ENCODE measurements at regions not wholly inside any gene's neighbourhood (a gene's known extent, or its start where the extent isn't known, plus 50 kb on each side); places are given as distances from the start of the nearest gene placed in this dataset.

DNA sequence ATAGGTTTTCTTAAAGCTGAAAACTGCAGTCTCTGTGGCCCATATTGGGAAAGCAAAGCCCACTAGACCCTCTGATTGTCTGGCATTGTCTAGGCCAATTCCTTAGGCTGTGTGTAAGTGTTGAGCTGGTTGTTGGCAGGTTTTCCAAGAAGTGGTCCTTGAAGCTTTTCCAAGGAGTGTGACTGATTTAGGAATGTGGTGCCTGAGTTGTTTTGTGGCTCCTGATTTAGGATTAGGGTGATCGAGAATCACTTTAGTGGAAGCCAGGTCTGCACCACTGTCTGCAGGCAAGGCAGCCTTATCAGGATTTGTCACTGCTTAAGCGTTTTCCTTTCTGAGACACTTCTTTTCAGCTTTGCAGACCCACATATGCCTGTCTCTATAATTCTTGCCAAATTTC lies 339.0 kb upstream of the DDX53 start:
- DNase-seq: no peak
- no peaks in the 10 kb centered on the region for H3K27me3 ChIP-seq
- WGBS, 4 donors: 43 to 66% (median 63%) methylated on average over 2 of the region's 2 CpGs; no CpG with 5 or more reads in 1 of the 4 donors
- H3K27ac ChIP-seq: no peak overlapping the region
- no peak overlapping the region for H3K4me3 ChIP-seq
- no peaks in the 10 kb centered on the region for H3K9me3 ChIP-seq (replicated peaks in 1 of 3)
- no peaks in the 10 kb centered on the region for H3K4me1 ChIP-seq (replicated peaks in 1 of 2)
- intact Hi-C loops (cut with DNase I): no loop called here
- TF ChIP-seq, protein P1, sequence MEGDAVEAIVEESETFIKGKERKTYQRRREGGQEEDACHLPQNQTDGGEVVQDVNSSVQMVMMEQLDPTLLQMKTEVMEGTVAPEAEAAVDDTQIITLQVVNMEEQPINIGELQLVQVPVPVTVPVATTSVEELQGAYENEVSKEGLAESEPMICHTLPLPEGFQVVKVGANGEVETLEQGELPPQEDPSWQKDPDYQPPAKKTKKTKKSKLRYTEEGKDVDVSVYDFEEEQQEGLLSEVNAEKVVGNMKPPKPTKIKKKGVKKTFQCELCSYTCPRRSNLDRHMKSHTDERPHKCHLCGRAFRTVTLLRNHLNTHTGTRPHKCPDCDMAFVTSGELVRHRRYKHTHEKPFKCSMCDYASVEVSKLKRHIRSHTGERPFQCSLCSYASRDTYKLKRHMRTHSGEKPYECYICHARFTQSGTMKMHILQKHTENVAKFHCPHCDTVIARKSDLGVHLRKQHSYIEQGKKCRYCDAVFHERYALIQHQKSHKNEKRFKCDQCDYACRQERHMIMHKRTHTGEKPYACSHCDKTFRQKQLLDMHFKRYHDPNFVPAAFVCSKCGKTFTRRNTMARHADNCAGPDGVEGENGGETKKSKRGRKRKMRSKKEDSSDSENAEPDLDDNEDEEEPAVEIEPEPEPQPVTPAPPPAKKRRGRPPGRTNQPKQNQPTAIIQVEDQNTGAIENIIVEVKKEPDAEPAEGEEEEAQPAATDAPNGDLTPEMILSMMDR (IDR thresholded peaks at IDR 0.05): no peak
- TF ChIP-seq POLR2A (IDR thresholded peaks at IDR 0.05): no peak
- H3K36me3 ChIP-seq (replicated peaks in 1 of 2): no peaks in the 10 kb centered on the region

DNA sequence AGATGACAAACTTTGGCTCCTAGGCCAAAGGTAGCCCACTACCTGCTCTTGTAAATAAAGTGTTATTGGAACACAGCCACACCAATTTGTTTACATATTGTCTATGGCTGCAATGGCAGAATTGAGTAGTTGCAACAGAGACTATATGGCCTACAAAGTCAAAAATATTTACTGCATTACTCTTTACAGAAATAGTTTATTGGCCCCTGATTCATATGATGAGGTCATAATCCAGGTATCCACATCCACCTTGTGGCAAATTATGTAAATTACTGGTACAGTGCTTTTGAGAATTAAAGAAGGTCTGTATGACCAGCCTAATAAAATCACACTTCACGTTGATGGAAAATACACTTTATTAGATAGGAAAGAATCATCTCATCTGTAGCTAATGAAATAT lies 337.0 kb upstream of the DDX53 start:
- 69 to 89% (median 77%) methylated on average over 1 of the region's 1 CpG for WGBS, 4 donors
- Histone ChIP-seq H3K27me3 (no peaks in the 10 kb centered on the region), H3K9me3 (replicated peaks in 1 of 3) (no peaks in the 10 kb centered on the region), H3K27ac (no peak overlapping the region), H3K4me3 (no peak overlapping the region), H3K4me1 (replicated peaks in 1 of 2) (no peaks in the 10 kb centered on the region), H3K36me3 (replicated peaks in 1 of 2) (no peaks in the 10 kb centered on the region)
- no peak for DNase-seq
- TF ChIP-seq POLR2A (IDR thresholded peaks at IDR 0.05): no peak
- TF ChIP-seq, protein P1 (IDR thresholded peaks at IDR 0.05): no peak
- intact Hi-C loops (cut with DNase I): no loop called here

- TF ChIP-seq, protein P1 (IDR thresholded peaks at IDR 0.05): no peak
- TF ChIP-seq POLR2A (IDR thresholded peaks at IDR 0.05): no peak
- H3K27me3 ChIP-seq: no peaks in the 10 kb centered on the region
- H3K9me3 ChIP-seq (replicated peaks in 1 of 3): no peaks in the 10 kb centered on the region
- no peaks in the 10 kb centered on the region for H3K4me1 ChIP-seq (replicated peaks in 1 of 2)
- no peak overlapping the region for H3K27ac ChIP-seq
- no peaks in the 10 kb centered on the region for H3K36me3 ChIP-seq (replicated peaks in 1 of 2)
- DNase-seq: no peak
- H3K4me3 ChIP-seq: no peak overlapping the region
- intact Hi-C loops (cut with DNase I): no loop called here
- WGBS, 4 donors: 77 to 88% (median 86%) methylated on average over 3 of the region's 3 CpGs
Measured at GRCh38 chrX:22664826-22665225, 334.9 kb upstream of the DDX53 start.

GRCh38 chrX:22665818-22666217 lies 333.9 kb upstream of the DDX53 start:
- no peaks in the 10 kb centered on the region for H3K4me1 ChIP-seq (replicated peaks in 1 of 2)
- H3K9me3 ChIP-seq (replicated peaks in 1 of 3): no peaks in the 10 kb centered on the region
- 78 to 92% (median 89%) methylated on average over 2 of the region's 2 CpGs for WGBS, 4 donors
- intact Hi-C loops (cut with DNase I): no loop called here
- H3K27me3 ChIP-seq: no peaks in the 10 kb centered on the region
- no peaks in the 10 kb centered on the region for H3K36me3 ChIP-seq (replicated peaks in 1 of 2)
- no peak for DNase-seq
- no peak overlapping the region for H3K4me3 ChIP-seq
- TF ChIP-seq, protein P1 (IDR thresholded peaks at IDR 0.05): no peak
- TF ChIP-seq POLR2A (IDR thresholded peaks at IDR 0.05): no peak
- H3K27ac ChIP-seq: no peak overlapping the region

Measured in adrenal gland (tissue), 9 donors.